Esophagus squamous epithelium (tissue), 5 donors: ENCODE measurements at regions not wholly inside any gene's neighbourhood (a gene's known extent, or its start where the extent isn't known, plus 50 kb on each side); places are given as distances from the start of the nearest gene placed in this dataset.

Experiments
- DNase-seq: peaks from one replicate; lab custom pipeline; 2025; lab: John Stamatoyannopoulos, UW
- H3K27ac ChIP-seq, 4 donors: fragments of 200-600 bp; sonication (generic); one replicate each; pipeline ENCODE4 v1.5.1; 2016 to 2019; ENCODE audit warnings: mild to moderate bottlenecking in 1 of 4
- H3K27me3 ChIP-seq, 4 donors: fragments of 200-600 bp; sonication (generic); 1 replicate in 3 of 4; 2 replicates in 1 of 4; pipeline versions ENCODE4 v1.5.1 to v1.6.0; 2017 to 2021; ENCODE audit warnings: antibody characterized with exemption in 1 of 4
- H3K36me3 ChIP-seq, 3 donors: fragments of 200-600 bp; sonication (generic); one replicate each; pipeline ENCODE4 v1.5.1; 2016 to 2019
- H3K4me1 ChIP-seq, 3 donors: fragments of 200-600 bp; sonication (generic); one replicate each; pipeline ENCODE4 v1.5.1; 2017 to 2019
- H3K4me3 ChIP-seq, 4 donors: fragments of 200-600 bp; sonication (generic); 1 replicate in 3 of 4; 2 replicates in 1 of 4; pipeline ENCODE4 v1.5.1; 2016 to 2019; ENCODE audit warnings: mild to moderate bottlenecking in 2 of 4, moderate library complexity in 1 of 4
- H3K9me3 ChIP-seq, 3 donors: fragments of 200-600 bp; sonication (generic); one replicate each; pipeline ENCODE4 v1.5.1; 2016 to 2019
- CTCF ChIP-seq, 6 experiments: fragments of 450-650 bp in 4 of 6; fragments of 200-600 bp in 2 of 6; sonication (generic) in 2 of 6; IDR thresholded peaks; one replicate each; pipeline ENCODE4 v1.5.1; 2016 to 2019; ENCODE audit warnings: antibody characterized with exemption in 6 of 6, mild to moderate bottlenecking in 4 of 6, moderate library complexity in 4 of 6
- POLR2A ChIP-seq, 4 donors: fragments of 450-650 bp; IDR thresholded peaks; one replicate each; pipeline ENCODE4 v1.6.1; 2017; ENCODE audit warnings: antibody characterized with exemption in 4 of 4, mild to moderate bottlenecking in 4 of 4, moderate library complexity in 3 of 4
- WGBS, 2 donors: methylation state at CpG; one replicate each; pipeline ENCODE4 v1.1.5; 2018; 5-methylcytosine and 5-hydroxymethylcytosine counted together
- intact Hi-C: fragments of 100-400 bp; cut with DNase I; formaldehyde crosslinking; loops from one replicate; pipeline ENCODE4 v1.15.0; 2022
- donor health status: DM: yes; HTN: yes; CAD: no.

GRCh38 chr3:76474632-76475031 is 565.3 kb upstream of the ROBO2 start:
- Histone ChIP-seq H3K4me1 (no peaks in the 10 kb centered on the region), H3K27me3 (no peaks in the 10 kb centered on the region), H3K4me3 (no peak overlapping the region), H3K36me3 (no peaks in the 10 kb centered on the region), H3K27ac (no peak overlapping the region), H3K9me3 (no peaks in the 10 kb centered on the region)
- 70 to 72% methylated on average over 8 to 9 of the region's 9 CpGs for WGBS, 2 donors
- DNase-seq: no peak
- intact Hi-C loops: no loop called here
- no peak for TF ChIP-seq CTCF (IDR thresholded peaks at IDR 0.05)
- no peak for TF ChIP-seq POLR2A (IDR thresholded peaks at IDR 0.05)

GRCh38 chr3:76479161-76479650 is 560.7 kb upstream of the ROBO2 start:
- Histone ChIP-seq H3K9me3 (no peaks in the 10 kb centered on the region), H3K27me3 (no peaks in the 10 kb centered on the region), H3K36me3 (no peaks in the 10 kb centered on the region), H3K27ac (no peak overlapping the region), H3K4me1 (no peaks in the 10 kb centered on the region), H3K4me3 (no peak overlapping the region)
- DNase-seq: no peak
- intact Hi-C loops: no loop called here
- no peak for TF ChIP-seq CTCF (IDR thresholded peaks at IDR 0.05)
- no peak for TF ChIP-seq POLR2A (IDR thresholded peaks at IDR 0.05)
- 69 to 73% methylated on average over 1 of the region's 1 CpG for WGBS, 2 donors

- DNase-seq: no peak
- Histone ChIP-seq H3K36me3 (no peaks in the 10 kb centered on the region), H3K27ac (no peak overlapping the region), H3K4me3 (no peak overlapping the region), H3K27me3 (no peaks in the 10 kb centered on the region), H3K4me1 (no peaks in the 10 kb centered on the region), H3K9me3 (no peaks in the 10 kb centered on the region)
- TF ChIP-seq CTCF (IDR thresholded peaks at IDR 0.05): no peak
- TF ChIP-seq POLR2A (IDR thresholded peaks at IDR 0.05): no peak
- WGBS, 2 donors: 66 to 76% methylated on average over 4 of the region's 4 CpGs
- intact Hi-C loops: no loop called here
Observed at GRCh38 chr3:76482510-76482909, 557.4 kb upstream of the ROBO2 start.

GRCh38 chr3:76487446-76487845 is 552.5 kb upstream of the ROBO2 start:
- WGBS, 2 donors: 81% methylated on average over 3 of the region's 3 CpGs
- intact Hi-C loops: no loop called here
- Histone ChIP-seq H3K4me1 (no peaks in the 10 kb centered on the region), H3K27ac (no peak overlapping the region), H3K4me3 (no peak overlapping the region), H3K27me3 (no peaks in the 10 kb centered on the region), H3K36me3 (no peaks in the 10 kb centered on the region), H3K9me3 (peaks cover 0 to 8% (median 0%) of the 10 kb centered on the region in 3 donors)
- DNase-seq: no peak
- TF ChIP-seq POLR2A (IDR thresholded peaks at IDR 0.05): no peak
- no peak for TF ChIP-seq CTCF (IDR thresholded peaks at IDR 0.05)

GRCh38 chr3:76490064-76490463 is 549.8 kb upstream of the ROBO2 start:
- Histone ChIP-seq H3K36me3 (no peaks in the 10 kb centered on the region), H3K27ac (no peak overlapping the region), H3K27me3 (no peaks in the 10 kb centered on the region), H3K4me3 (no peak overlapping the region), H3K4me1 (no peaks in the 10 kb centered on the region), H3K9me3 (peaks cover 0 to 8% (median 0%) of the 10 kb centered on the region in 3 donors)
- DNase-seq: no peak
- no peak for TF ChIP-seq CTCF (IDR thresholded peaks at IDR 0.05)
- 49 to 85% methylated on average over 3 of the region's 3 CpGs for WGBS, 2 donors
- intact Hi-C loops: no loop called here
